A673 (cell line): ENCODE measurements at regions not wholly inside any gene's neighbourhood (a gene's known extent, or its start where the extent isn't known, plus 50 kb on each side); places are given as distances from the start of the nearest gene placed in this dataset.

Source experiments
- BruUV-seq: library from RNA; stranded (reverse); fragments of 400-500 nt; replicated peaks from 2 replicates; lab custom pipeline; 2021; lab: Mats Ljungman, UMichigan
- CTCF ChIA-PET: fragments of 300-600 bp; sonication (Branson Sonifier 250); formaldehyde crosslinking; loops from one replicate; lab custom pipeline; 2022; ENCODE audit warnings: antibody characterized with exemption; lab: Charles Lee
- POLR2A ChIA-PET: fragments of 300-600 bp; sonication (Branson Sonifier 250); formaldehyde crosslinking; loops from one replicate; lab custom pipeline; 2022; ENCODE audit warnings: antibody characterized with exemption; ENCODE audit not compliant: low non-redundant PET; lab: Charles Lee
- DNase-seq: peaks from one replicate; pipeline ENCODE4 v3.0.0-alpha.2; 2015; ENCODE audit warnings: low spot score
- H3K27ac ChIP-seq: fragments of 200-600 bp; sonication (generic); 2 replicates; pipeline ENCODE4 v1.5.1; 2016; ENCODE audit warnings: mixed run types, low read depth, mild to moderate bottlenecking, mixed read lengths, antibody characterized with exemption, low read length; ENCODE audit not compliant: poor library complexity, severe bottlenecking
- H3K27me3 ChIP-seq: fragments of 200-600 bp; sonication (generic); replicated peaks from 2 replicates; pipeline ENCODE4 v1.6.1; 2017; ENCODE audit warnings: mixed run types, low read depth, mild to moderate bottlenecking, mixed read lengths, antibody characterized with exemption, low read length; ENCODE audit not compliant: insufficient read depth, poor library complexity
- H3K36me3 ChIP-seq: fragments of 200-600 bp; sonication (generic); 2 replicates; pipeline ENCODE4 v1.6.1; 2016; ENCODE audit warnings: mixed run types, mild to moderate bottlenecking, mixed read lengths, antibody characterized with exemption, low read length; ENCODE audit not compliant: insufficient read depth, poor library complexity, severe bottlenecking
- H3K4me1 ChIP-seq: fragments of 200-600 bp; sonication (generic); 2 replicates; pipeline ENCODE4 v1.6.1; 2017; ENCODE audit warnings: mixed run types, mild to moderate bottlenecking, mixed read lengths, antibody characterized with exemption, low read length; ENCODE audit not compliant: insufficient read depth, poor library complexity, severe bottlenecking
- H3K4me3 ChIP-seq: fragments of 200-600 bp; sonication (generic); 2 replicates; pipeline ENCODE4 v1.5.1; 2016; ENCODE audit warnings: low read depth, mixed run types, mild to moderate bottlenecking, mixed read lengths, low read length; ENCODE audit not compliant: poor library complexity, severe bottlenecking
- H3K9me3 ChIP-seq: fragments of 200-600 bp; sonication (generic); 2 replicates; pipeline ENCODE4 v1.6.1; 2016; ENCODE audit warnings: mixed run types, low read depth, mild to moderate bottlenecking, mixed read lengths, antibody characterized with exemption, low read length; ENCODE audit not compliant: poor library complexity, severe bottlenecking
- CTCF ChIP-seq: fragments of 300-800, 200-600 bp; sonication (generic); conservative IDR thresholded peaks from 2 replicates; pipeline ENCODE4 v1.5.1; 2017; ENCODE audit warnings: low read depth, mild to moderate bottlenecking, antibody characterized with exemption, low read length, moderate library complexity, mixed read lengths
- EZH2 ChIP-seq: fragments of 200-600 bp; sonication (generic); IDR thresholded peaks from 2 replicates; pipeline ENCODE4 v1.6.1; 2017; ENCODE audit warnings: borderline replicate concordance, low read depth, mild to moderate bottlenecking, mixed read lengths, antibody characterized with exemption, low read length; ENCODE audit not compliant: poor library complexity, severe bottlenecking
- intact Hi-C: fragments of 100-400 bp; cut with micrococcal nuclease; formaldehyde crosslinking; loops from one replicate; pipeline ENCODE4 v1.10.0; 2022; ENCODE audit not compliant: unreplicated experiment

DNA sequence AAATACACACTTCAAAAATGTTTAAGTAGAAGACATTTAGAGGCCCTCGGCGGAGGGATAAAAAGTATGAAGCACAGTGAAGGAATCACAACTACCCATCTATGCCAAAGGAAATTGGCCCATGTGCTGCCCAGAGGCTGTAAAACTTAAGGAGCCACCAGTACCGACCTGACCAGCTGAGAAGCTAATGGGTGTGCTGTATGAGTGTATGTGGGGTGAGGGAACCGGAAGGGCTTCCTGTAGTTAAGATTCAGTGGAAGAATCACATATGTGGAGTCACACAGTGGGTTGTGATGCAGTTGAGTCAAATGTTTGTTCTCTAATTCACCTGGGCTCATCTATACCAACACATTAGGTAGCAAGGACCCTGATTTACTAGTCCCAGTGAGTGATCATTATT lies 516.0 kb upstream of the IL12A start:
- intact Hi-C loops, result no loop called here

DNA sequence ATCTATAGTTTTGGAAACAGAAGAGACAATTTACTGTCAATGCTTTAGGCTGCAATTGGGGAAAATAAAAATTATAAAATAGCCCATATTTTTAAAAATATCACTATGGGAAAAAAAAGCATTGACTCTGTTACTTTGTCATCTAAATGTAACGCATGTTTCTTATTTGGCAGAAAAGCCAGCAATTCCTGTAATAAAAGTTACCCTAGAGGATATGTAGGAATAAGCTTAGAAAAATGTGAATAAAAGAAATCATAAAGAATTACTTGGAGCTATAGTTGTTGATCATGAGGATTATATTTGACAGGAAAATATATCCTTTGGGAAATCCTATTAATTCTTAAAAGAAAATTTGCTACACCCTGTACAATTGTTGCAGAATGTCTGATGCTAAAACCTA lies 515.4 kb upstream of the IL12A start:
- no peak overlapping the region for H3K27ac ChIP-seq
- no peaks in the 10 kb centered on the region for H3K36me3 ChIP-seq
- H3K4me1 ChIP-seq, result no peaks in the 10 kb centered on the region
- DNase-seq, result no peak
- ChIA-PET CTCF (no interaction called here), POLR2A (no interaction called here)
- H3K4me3 ChIP-seq, result no peak overlapping the region
- H3K9me3 ChIP-seq, result peaks cover under 1% of the 10 kb centered on the region
- H3K27me3 ChIP-seq, result no peaks in the 10 kb centered on the region
- intact Hi-C loops, result no loop called here
- BruUV-seq, result no TSS peak
- TF ChIP-seq CTCF, result no peak
- no peak for TF ChIP-seq EZH2

More for the DNA sequence above, 516.0 kb upstream of the IL12A start:
- no peak for TF ChIP-seq EZH2
- no peak for TF ChIP-seq CTCF
- no peaks in the 10 kb centered on the region for H3K36me3 ChIP-seq
- POLR2A ChIA-PET, result no interaction called here
- no peak overlapping the region for H3K4me3 ChIP-seq
- H3K4me1 ChIP-seq, result no peaks in the 10 kb centered on the region
- no peaks in the 10 kb centered on the region for H3K27me3 ChIP-seq
- BruUV-seq, result no TSS peak
- H3K27ac ChIP-seq, result no peak overlapping the region
- CTCF ChIA-PET, result no interaction called here
- DNase-seq, result no peak
- H3K9me3 ChIP-seq, result no peaks in the 10 kb centered on the region

DNA sequence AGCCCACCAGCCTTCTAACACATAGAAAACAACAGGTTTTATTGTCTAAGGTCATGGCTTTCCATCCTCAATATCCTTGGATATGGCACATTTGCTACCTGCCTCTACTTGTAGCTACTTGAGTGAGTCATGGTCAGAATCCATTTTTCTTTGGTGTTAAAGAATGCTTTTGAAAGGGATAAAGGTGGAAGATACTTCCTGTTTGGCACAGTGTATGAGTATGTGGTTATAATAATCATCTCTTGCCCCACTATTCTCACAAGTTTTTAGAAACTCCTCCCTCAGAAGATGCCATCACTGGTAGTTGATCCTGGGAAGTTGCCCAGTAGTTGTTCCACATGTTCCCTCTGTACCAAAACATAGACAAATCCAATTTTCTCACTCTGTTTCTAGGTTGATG lies 508.6 kb upstream of the IL12A start:
- ChIA-PET POLR2A (no interaction called here), CTCF (no interaction called here)
- H3K27me3 ChIP-seq, result peaks cover 39% of the 10 kb centered on the region
- TF ChIP-seq CTCF (no peak), EZH2 (no peak)
- no peaks in the 10 kb centered on the region for H3K36me3 ChIP-seq
- no peak overlapping the region for H3K4me3 ChIP-seq
- no peaks in the 10 kb centered on the region for H3K4me1 ChIP-seq
- peaks cover 5% of the 10 kb centered on the region for H3K9me3 ChIP-seq
- H3K27ac ChIP-seq, result no peak overlapping the region
- intact Hi-C loops, result no loop called here
- no peak for DNase-seq
- BruUV-seq, result no TSS peak
